Lower leg skin (tissue), 3 donors: ENCODE measurements at regions not wholly inside any gene's neighbourhood (a gene's known extent, or its start where the extent isn't known, plus 50 kb on each side); places are given as distances from the start of the nearest gene placed in this dataset.
"Not testable (repeated sequence)": the region's sequence is repeated elsewhere in the genome, so short reads cannot be mapped to it uniquely, and the experiment has no call there.

Experiments
- POLR2A ChIP-seq, 2 donors: fragments of 450-650 bp; IDR thresholded peaks; one replicate each; pipeline ENCODE4 v1.6.1; 2016 to 2017; ENCODE audit warnings: antibody characterized with exemption in 2 of 2, mild to moderate bottlenecking in 1 of 2, moderate library complexity in 1 of 2
- TF ChIP-seq, protein P1 (sequence below), 3 donors: fragments of 450-650 bp; IDR thresholded peaks; one replicate each; pipeline ENCODE4 v1.5.1; 2016; ENCODE audit warnings: antibody characterized with exemption in 3 of 3, mild to moderate bottlenecking in 3 of 3, moderate library complexity in 2 of 3

GRCh38 chr12:95388260-95388659 lies 85.7 kb upstream of the METAP2 start:
- TF ChIP-seq, protein P1, sequence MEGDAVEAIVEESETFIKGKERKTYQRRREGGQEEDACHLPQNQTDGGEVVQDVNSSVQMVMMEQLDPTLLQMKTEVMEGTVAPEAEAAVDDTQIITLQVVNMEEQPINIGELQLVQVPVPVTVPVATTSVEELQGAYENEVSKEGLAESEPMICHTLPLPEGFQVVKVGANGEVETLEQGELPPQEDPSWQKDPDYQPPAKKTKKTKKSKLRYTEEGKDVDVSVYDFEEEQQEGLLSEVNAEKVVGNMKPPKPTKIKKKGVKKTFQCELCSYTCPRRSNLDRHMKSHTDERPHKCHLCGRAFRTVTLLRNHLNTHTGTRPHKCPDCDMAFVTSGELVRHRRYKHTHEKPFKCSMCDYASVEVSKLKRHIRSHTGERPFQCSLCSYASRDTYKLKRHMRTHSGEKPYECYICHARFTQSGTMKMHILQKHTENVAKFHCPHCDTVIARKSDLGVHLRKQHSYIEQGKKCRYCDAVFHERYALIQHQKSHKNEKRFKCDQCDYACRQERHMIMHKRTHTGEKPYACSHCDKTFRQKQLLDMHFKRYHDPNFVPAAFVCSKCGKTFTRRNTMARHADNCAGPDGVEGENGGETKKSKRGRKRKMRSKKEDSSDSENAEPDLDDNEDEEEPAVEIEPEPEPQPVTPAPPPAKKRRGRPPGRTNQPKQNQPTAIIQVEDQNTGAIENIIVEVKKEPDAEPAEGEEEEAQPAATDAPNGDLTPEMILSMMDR (IDR thresholded peaks at IDR 0.05) = not testable (repeated sequence)
- TF ChIP-seq POLR2A (IDR thresholded peaks at IDR 0.05) = not testable (repeated sequence)
